GM10248 (cell line): ENCODE measurements at regions not wholly inside any gene's neighbourhood (a gene's known extent, or its start where the extent isn't known, plus 50 kb on each side); places are given as distances from the start of the nearest gene placed in this dataset.

ENCODE experiments used
- CTCF ChIA-PET: fragments of 300-600 bp; sonication (Branson Sonifier 250); formaldehyde crosslinking; extraction: SDS; loops from one replicate; lab custom pipeline; 2021; ENCODE audit warnings: antibody characterized with exemption; lab: Yijun Ruan, JAX
- POLR2A ChIA-PET: fragments of 350-650 bp; sonication (Branson Sonifier 250); formaldehyde crosslinking; extraction: SDS; loops from one replicate; lab custom pipeline; 2020; ENCODE audit warnings: antibody characterized with exemption; lab: Yijun Ruan, JAX
- DNase-seq: peaks from one replicate; pipeline ENCODE4 v3.0.0; 2012; ENCODE audit errors: extremely low spot score
- CTCF ChIP-seq: IDR thresholded peaks from 2 replicates; pipeline ENCODE4 v1.5.1; 2012; ENCODE audit warnings: mild to moderate bottlenecking, low read depth; ENCODE audit errors: extremely low read depth, missing control alignments, control extremely low read depth

GRCh38 chr18:75158465-75159237 is 50.3 kb downstream of the PTGR3 start:
- CTCF ChIA-PET: no interaction called here
- POLR2A ChIA-PET: no interaction called here
- no peak for DNase-seq
- no peak for TF ChIP-seq CTCF

DNA sequence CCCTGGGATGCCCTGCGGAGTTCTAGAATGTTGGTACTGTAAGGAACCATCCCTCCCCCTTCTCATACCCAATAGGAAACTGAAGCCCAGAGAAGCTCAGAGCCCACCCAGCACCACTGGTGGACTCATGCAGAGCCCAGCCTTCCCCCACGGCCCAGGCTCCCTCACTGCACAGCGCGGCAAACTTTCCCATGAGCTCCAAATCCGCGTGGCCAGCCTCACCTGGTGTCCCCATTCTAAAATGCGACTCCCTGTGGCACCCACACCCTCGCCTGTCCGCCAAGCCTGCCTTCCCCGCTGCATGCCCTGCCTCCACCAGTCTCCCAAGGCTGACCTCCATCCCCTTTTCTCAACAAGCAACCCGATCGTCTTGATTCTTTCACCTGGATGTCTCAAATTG is 51.1 kb downstream of the PTGR3 start:
- no peak for TF ChIP-seq CTCF
- ChIA-PET CTCF (no interaction called here), POLR2A (no interaction called here)
- no peak for DNase-seq

- DNase-seq: no peak
- POLR2A ChIA-PET: no interaction called here
- no peak for TF ChIP-seq CTCF
- CTCF ChIA-PET: no interaction called here
Measured at GRCh38 chr18:75157381-75157780, 51.6 kb downstream of the PTGR3 start.

DNA sequence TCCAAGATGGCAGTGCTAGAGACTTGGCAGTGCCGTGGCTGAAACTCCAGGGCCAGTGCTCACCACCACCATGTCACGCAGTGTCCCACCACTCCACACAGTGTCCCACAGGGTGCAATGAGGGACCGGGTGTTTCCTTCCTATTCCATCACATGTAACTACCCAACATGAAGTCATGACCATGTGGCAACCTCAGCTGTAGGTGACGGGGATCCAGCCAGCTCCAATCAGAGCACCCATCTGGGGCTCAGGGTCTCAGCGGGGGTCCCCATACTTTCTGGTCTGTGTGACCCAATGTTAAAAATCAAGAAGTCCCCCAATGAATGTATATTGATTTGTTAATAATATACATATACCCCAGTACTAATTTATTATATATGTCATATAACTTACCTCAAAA is 52.1 kb downstream of the PTGR3 start:
- POLR2A ChIA-PET: no interaction called here
- DNase-seq: no peak
- TF ChIP-seq CTCF: no peak
- CTCF ChIA-PET: no interaction called here

- POLR2A ChIA-PET: no interaction called here
- CTCF ChIA-PET: no interaction called here
- no peak for TF ChIP-seq CTCF
- DNase-seq: no peak
Measured at GRCh38 chr18:75156139-75156750, 52.7 kb downstream of the PTGR3 start.

- ChIA-PET POLR2A (no interaction called here), CTCF (no interaction called here)
- DNase-seq: no peak
- no peak for TF ChIP-seq CTCF
Measured at GRCh38 chr18:75154997-75155396, 53.9 kb downstream of the PTGR3 start.
